DMS79 treated with DMSO at 0.1 percent for 48 hours (cell line): ENCODE measurements at regions not wholly inside any gene's neighbourhood (a gene's known extent, or its start where the extent isn't known, plus 50 kb on each side); places are given as distances from the start of the nearest gene placed in this dataset.
"Not testable (repeated sequence)": the region's sequence is repeated elsewhere in the genome, so short reads cannot be mapped to it uniquely, and the experiment has no call there.

Experiments
- DNase-seq: peaks from one replicate; lab custom pipeline; 2025; lab: John Stamatoyannopoulos, UW

DNA sequence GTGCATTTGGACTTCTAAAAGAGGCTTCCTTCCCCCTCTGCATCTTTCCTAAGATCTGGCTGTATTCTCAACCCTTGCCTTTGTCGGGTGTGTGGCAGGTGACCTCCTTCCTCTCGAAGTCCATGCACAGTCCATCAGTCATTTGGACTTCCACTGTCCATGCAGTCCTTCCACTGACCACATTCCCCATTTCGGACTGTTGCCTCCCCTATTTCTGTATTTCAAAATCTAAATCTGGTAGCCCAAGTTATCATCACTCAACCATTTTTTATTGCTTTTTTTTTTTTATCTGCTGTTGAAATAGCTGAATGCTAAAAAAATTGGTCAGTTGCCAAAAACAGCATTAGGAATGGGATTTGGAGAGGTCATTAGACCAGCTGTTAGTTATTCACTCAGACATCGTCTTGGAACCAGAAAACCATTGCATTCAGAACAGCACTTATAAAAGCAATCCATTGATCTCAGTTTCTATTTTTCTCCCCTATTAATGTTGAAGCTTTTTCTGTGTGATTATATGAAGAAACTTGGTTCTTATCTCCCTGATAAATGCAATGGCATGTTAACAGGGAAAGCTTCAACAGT lies 575.6 kb downstream of the KIF20B start:
- DNase-seq, result peak; percentile 87

DNA sequence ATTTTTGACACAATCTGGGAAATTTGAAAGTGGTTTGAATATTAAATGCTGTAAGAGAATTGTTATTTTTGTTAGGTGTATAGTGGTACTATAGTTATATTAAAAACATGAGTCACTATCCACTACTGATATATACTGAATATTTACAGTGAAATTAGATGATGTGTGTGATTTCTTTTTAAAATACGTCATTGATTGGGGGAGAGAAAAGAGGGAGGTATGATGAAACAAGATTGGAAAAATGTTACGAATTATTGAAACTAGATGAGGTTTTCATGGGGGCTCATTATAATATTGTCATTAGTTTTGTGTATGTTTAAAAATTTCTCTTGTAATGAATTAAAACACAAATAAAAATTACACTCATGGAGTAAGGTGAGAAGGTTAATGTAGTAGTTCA lies 571.4 kb downstream of the HTR7 start:
- DNase-seq, result no peak

DNA sequence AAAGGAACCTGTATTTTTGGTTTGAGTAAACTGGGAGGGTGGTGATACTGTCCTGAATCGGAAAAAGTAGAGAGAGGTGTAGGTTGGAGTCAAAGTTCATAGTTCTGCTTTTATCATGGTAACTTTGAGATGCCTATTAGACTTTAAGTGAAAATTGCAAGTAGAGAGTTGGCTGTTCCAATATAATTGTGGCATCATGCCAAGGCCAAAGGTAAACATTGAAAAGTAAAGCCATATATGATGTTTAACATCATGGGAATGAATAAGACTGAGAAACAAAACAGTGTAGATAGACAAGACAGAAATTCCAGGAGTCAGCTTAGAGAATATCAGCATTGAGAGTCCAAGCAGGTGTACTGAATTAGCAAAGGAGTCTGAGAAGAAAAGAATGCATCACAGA lies 570.9 kb downstream of the HTR7 start:
- no peak for DNase-seq

DNA sequence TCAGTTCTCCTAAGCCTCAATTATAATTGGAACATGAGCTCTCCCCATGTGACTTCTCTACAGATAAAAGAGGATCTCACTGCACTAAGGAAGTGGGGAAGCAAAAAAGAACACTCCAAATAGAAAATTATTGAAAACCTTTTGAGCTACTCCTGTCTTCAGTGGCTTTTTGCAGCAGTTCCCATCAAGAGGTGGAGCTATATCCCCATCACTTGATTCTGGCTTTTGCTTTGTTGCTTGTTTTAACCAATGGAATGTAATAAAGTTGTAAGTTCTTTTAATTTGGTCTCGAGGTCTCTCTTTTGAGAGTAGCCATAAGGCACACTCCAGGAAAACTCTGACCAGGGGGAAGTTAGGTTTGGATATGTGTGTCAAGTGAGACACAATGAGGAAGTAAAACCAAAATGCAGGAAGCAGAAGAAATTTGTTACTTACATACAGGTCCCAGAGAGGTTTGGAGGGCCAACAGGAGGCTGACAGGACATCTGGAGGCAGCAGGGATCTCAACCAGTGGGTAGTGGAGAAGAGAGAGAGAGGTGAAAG lies 569.4 kb downstream of the HTR7 start:
- DNase-seq, result no peak

GRCh38 chr10:90289037-90289436 lies 568.8 kb downstream of the HTR7 start:
- DNase-seq, result no peak

DNA sequence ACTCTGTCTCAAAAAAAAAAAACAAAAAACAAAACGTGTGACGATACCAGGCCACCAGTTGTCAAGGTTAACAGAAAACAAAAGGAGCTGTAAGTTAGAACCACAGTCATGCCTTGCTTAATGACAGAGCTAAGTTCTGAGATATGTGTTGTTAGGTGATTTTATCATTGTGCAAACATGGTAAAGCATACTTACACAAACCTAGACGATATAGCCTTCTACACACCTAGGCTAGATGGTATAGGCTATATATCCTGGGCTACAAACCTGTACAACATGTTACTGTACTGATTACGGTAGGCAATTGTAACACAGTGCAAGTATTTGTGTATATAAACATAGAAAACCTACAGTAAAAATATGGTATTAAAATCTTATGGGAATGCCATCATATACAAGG lies 564.2 kb downstream of the HTR7 start:
- DNase-seq, result no peak

- DNase-seq, result not testable (repeated sequence)
These were observed 562.9 kb downstream of the HTR7 start for GRCh38 chr10:90294821-90295540.

GRCh38 chr10:90302031-90302430 lies 555.8 kb downstream of the HTR7 start:
- not testable (repeated sequence) for DNase-seq

GRCh38 chr10:90302758-90303481 lies 554.9 kb downstream of the HTR7 start:
- no peak for DNase-seq

DNA sequence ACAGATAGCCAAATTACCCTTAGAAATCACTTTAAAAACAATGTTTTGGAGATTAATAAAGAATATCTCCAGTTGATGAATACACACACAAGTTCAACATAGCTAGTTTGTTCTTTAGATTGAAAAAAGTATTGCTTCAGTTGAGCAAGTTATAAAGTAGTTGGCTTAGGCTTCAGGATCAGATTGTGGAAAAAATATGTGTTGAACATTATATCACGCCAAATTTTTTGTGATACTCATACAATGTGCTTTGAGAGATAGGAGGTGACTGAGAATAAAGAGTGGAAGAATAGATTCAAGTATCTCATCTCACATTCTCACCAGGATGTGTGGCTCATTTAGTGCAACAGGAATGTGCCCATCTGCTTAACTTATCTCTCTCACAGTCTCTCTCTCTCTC lies 553.3 kb downstream of the HTR7 start:
- DNase-seq, result no peak

- no peak for DNase-seq
These were observed 551.7 kb downstream of the HTR7 start for GRCh38 chr10:90306187-90306586.

DNA sequence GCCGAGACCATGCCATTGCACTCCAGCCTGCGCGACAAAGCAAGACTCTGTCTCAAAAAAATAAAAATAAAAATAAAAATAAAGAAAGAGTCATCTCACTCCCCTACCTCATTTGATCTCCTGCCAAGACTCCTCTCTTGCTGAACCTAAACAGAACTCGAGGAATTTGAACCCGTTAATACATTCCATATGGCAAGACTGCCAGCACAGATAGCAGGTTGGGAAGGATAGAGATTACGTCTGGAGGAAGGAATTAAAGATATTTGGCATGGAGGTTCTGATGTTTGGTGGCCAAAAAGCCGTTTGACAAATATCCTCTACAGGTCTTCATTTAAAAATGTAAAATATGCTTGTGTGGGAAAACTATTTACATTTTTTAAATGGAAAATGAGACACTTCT lies 549.6 kb downstream of the HTR7 start:
- no peak for DNase-seq

GRCh38 chr10:90313576-90314325 lies 544.1 kb downstream of the HTR7 start:
- DNase-seq, result no peak

GRCh38 chr10:90314718-90315117 lies 543.1 kb downstream of the HTR7 start:
- no peak for DNase-seq

DNA sequence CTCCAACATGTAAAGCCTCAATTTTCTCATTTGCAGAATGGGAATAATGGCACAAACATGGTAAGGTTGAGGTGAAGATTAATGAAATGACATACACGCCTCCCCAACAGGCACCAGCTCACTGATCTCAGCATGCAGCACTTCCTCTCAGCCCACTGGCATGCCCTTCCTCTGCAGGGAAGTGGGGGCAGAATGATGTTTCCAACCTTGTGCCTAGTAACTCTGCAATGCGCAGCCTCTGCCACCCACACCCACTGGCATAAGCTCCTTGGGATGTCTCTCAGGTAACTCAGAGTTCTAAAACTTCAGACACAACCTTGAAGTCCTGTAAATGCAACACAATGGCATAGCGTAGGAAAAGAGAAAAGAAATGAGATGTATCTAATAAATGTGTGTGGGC lies 540.7 kb downstream of the HTR7 start:
- no peak for DNase-seq

DNA sequence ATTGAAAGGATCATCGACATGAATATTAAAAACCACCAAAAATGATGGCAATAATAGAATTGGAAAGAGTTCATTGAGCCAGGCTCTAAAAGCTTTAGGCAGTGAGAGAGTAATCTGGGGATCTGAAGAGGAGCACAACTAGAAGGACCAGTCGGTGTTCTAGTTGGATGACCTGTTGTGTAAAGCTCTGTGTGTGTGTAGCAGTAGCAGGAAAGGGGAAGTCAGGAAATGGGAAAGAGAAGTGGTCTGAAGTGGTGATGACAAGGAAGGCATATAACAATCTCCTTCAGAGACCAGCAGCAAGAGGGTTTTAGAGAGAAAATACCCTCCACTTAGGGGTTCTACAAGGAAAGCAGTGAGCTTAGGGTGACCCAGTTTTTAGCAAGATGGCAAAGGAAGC lies 539.2 kb downstream of the HTR7 start:
- DNase-seq, result no peak

DNA sequence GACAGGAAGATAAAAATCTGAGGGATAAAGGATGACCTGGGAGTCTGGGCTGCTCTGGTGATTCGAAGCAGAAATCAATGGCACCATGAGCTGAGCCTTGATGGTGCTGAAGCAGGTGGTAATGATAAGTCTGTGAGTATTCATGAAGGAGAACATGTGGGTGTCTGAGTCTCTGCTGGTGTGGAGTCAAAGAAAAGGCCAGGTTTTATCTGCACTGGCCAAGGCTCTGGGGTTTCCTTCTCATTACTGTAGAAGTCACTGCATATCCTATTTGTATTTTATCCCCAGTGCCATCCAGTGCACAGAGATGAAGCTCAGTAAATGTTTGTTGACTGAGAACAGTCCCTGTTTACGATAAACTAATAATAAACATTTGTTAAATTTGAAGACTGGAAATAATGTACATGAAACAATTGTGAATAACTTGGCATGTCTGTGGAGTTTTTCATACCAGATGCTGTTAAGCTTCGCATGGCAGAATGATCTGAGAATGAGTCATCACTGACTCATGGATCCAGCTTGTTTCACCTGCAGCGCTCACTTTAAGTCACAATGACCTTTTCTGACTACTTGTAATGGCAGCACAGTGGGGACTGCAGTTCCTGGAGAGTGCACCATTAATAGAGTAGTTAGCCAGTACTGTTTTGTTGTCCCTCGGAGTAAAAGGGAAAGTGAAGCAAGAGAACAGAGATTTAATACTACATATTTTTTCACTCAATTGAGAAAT lies 538.5 kb downstream of the HTR7 start:
- peak; percentile 51 for DNase-seq

- no peak for DNase-seq
These were observed 536.6 kb downstream of the HTR7 start for GRCh38 chr10:90321132-90321816.

- DNase-seq, result no peak
These were observed 531.2 kb downstream of the HTR7 start for GRCh38 chr10:90326498-90327267.

GRCh38 chr10:90327611-90328010 lies 530.2 kb downstream of the HTR7 start:
- DNase-seq, result no peak
